HepG2 (cell line): ENCODE measurements at regions not wholly inside any gene's neighbourhood (a gene's known extent, or its start where the extent isn't known, plus 50 kb on each side); places are given as distances from the start of the nearest gene placed in this dataset.

Source experiments
- ADNP ChIP-seq: sonication (generic); formaldehyde crosslinking; IDR thresholded peaks from 2 replicates; pipeline ENCODE4 v1.4.0; 2020; ENCODE audit warnings: missing genetic modification reagents
- CTCF ChIP-seq: sonication (generic); formaldehyde crosslinking; IDR thresholded peaks from 2 replicates; pipeline ENCODE4 v1.5.0; 2020; ENCODE audit warnings: mild to moderate bottlenecking, missing genetic modification reagents, moderate library complexity
- EP300 ChIP-seq, 3 experiments: sonication (generic) in 1 of 3; formaldehyde crosslinking in 1 of 3; IDR thresholded peaks; 2 replicates each; pipeline versions ENCODE4 v1.5.1 to v1.6.1; 2011 to 2020; ENCODE audit warnings: low read depth in 2 of 3, low read length in 2 of 3, borderline replicate concordance in 1 of 3, improper control_type of control experiment in 1 of 3, mild to moderate bottlenecking in 1 of 3, missing genetic modification reagents in 1 of 3, moderate library complexity in 1 of 3
- EZH2 ChIP-seq: conservative IDR thresholded peaks from 2 replicates; pipeline ENCODE4 v1.6.1; 2012; ENCODE audit warnings: mild to moderate bottlenecking, low read depth, low read length, moderate library complexity
- FOXA1 ChIP-seq, 2 experiments: fragments of 450-650 bp in 1 of 2; sonication (generic) in 1 of 2; formaldehyde crosslinking in 1 of 2; IDR thresholded peaks; 2 replicates each; pipeline versions ENCODE4 v1.4.0 to v1.6.1; 2016 to 2020; ENCODE audit warnings: missing genetic modification reagents in 1 of 2
- TAF1 ChIP-seq: sonication (generic); formaldehyde crosslinking; IDR thresholded peaks from 2 replicates; pipeline ENCODE4 v1.4.0; 2020; ENCODE audit warnings: missing genetic modification reagents
- USF2 ChIP-seq, 2 experiments: sonication (generic) in 1 of 2; formaldehyde crosslinking in 1 of 2; IDR thresholded peaks; 2 replicates each; pipeline versions ENCODE4 v1.5.1 to v1.6.1; 2011 to 2020; ENCODE audit warnings: borderline replicate concordance in 1 of 2, low read depth in 1 of 2, low read length in 1 of 2, mild to moderate bottlenecking in 1 of 2, missing genetic modification reagents in 1 of 2, moderate library complexity in 1 of 2
- ZFP36 ChIP-seq: fragments of 150-350 bp; IDR thresholded peaks from 2 replicates; pipeline ENCODE4 v1.6.1; 2018; ENCODE audit warnings: borderline replicate concordance, low read length, low read depth; ENCODE audit not compliant: partially characterized antibody
- ZNF740 ChIP-seq: sonication (generic); formaldehyde crosslinking; IDR thresholded peaks from 2 replicates; pipeline ENCODE4 v1.4.0; 2020; ENCODE audit warnings: missing genetic modification reagents
- ZSCAN20 ChIP-seq: sonication (generic); formaldehyde crosslinking; IDR thresholded peaks from 2 replicates; pipeline ENCODE4 v1.4.0; 2020; ENCODE audit warnings: missing genetic modification reagents, mild to moderate bottlenecking, borderline replicate concordance

GRCh38 chr18:39529358-39529757 is 1963.8 kb upstream of the CELF4 start:
- TF ChIP-seq FOXA1 (IDR thresholded peaks at IDR 0.05) (no peak), FOXA1 (CRISPR knock-in tag; IDR thresholded peaks at IDR 0.05) (no peak), CTCF (CRISPR knock-in tag) (no peak), TAF1 (CRISPR knock-in tag) (no peak), ZFP36 (no peak), USF2 (IDR thresholded peaks at IDR 0.05; ENCODE audit: low read depth, low read length) (no peak), USF2 (CRISPR knock-in tag; IDR thresholded peaks at IDR 0.05; ENCODE audit: borderline replicate concordance) (no peak), ADNP (CRISPR knock-in tag) (no peak), ZSCAN20 (CRISPR knock-in tag) (no peak), EP300 (IDR thresholded peaks at IDR 0.05; ENCODE audit: low read depth in 2 of 2, low read length in 2 of 2) (no peak), EP300 (CRISPR knock-in tag; IDR thresholded peaks at IDR 0.05; ENCODE audit: borderline replicate concordance) (no peak), ZNF740 (CRISPR knock-in tag) (no peak), EZH2 (no peak)
